NT2/D1 (cell line): ENCODE measurements at regions not wholly inside any gene's neighbourhood (a gene's known extent, or its start where the extent isn't known, plus 50 kb on each side); places are given as distances from the start of the nearest gene placed in this dataset.

Experiments
- DNase-seq: peaks from one replicate; pipeline ENCODE4 v3.0.0-alpha.2; 2011; ENCODE audit warnings: low read depth, low spot score
- H3K27me3 ChIP-seq: 2 replicates; pipeline ENCODE4 v1.6.0; 2011; ENCODE audit warnings: mild to moderate bottlenecking; ENCODE audit not compliant: insufficient read length, insufficient read depth
- H3K36me3 ChIP-seq: 2 replicates; pipeline ENCODE4 v1.6.1; 2011; ENCODE audit warnings: mild to moderate bottlenecking, low read length, mixed read lengths; ENCODE audit not compliant: insufficient read depth, insufficient read length
- H3K4me1 ChIP-seq: 2 replicates; pipeline ENCODE4 v1.5.1; 2011; ENCODE audit not compliant: insufficient read depth, insufficient read length
- H3K4me3 ChIP-seq: 2 replicates; pipeline ENCODE4 v1.5.1; 2011; ENCODE audit warnings: low read depth; ENCODE audit not compliant: insufficient read length
- H3K9ac ChIP-seq: 2 replicates; pipeline ENCODE4 v1.6.0; 2011; ENCODE audit warnings: low read depth; ENCODE audit not compliant: insufficient read length
- H3K9me3 ChIP-seq: 2 replicates; pipeline ENCODE4 v1.5.1; 2011; ENCODE audit warnings: mild to moderate bottlenecking, low read length; ENCODE audit not compliant: insufficient read depth
- SUZ12 ChIP-seq: IDR thresholded peaks from 2 replicates; pipeline ENCODE4 v1.6.1; 2011; ENCODE audit not compliant: insufficient read length, insufficient read depth; ENCODE audit errors: extremely low read depth
- YY1 ChIP-seq: IDR thresholded peaks from 2 replicates; pipeline ENCODE4 v1.6.1; 2011; ENCODE audit not compliant: insufficient read length, insufficient read depth
- ZNF274 ChIP-seq: IDR thresholded peaks from 2 replicates; pipeline ENCODE4 v1.6.1; 2011; ENCODE audit warnings: mild to moderate bottlenecking, low read depth, low read length

- TF ChIP-seq ZNF274 (no peak), YY1 (no peak), SUZ12 (no peak)
- H3K9me3 ChIP-seq, result no peaks in the 10 kb centered on the region
- no peak overlapping the region for H3K9ac ChIP-seq
- H3K4me1 ChIP-seq, result no peaks in the 10 kb centered on the region
- no peaks in the 10 kb centered on the region for H3K36me3 ChIP-seq
- no peak for DNase-seq
- H3K4me3 ChIP-seq, result no peak overlapping the region
- no peaks in the 10 kb centered on the region for H3K27me3 ChIP-seq
Observed at GRCh38 chr9:115606838-115607237, 488.9 kb upstream of the TNC start.

GRCh38 chr9:115614326-115614999 is 496.5 kb upstream of the TNC start:
- no peak for DNase-seq
- Histone ChIP-seq H3K9ac (no peak overlapping the region), H3K4me3 (no peak overlapping the region), H3K27me3 (no peaks in the 10 kb centered on the region), H3K36me3 (no peaks in the 10 kb centered on the region), H3K4me1 (no peaks in the 10 kb centered on the region), H3K9me3 (no peaks in the 10 kb centered on the region)
- TF ChIP-seq ZNF274 (no peak), YY1 (no peak), SUZ12 (no peak)

- TF ChIP-seq YY1 (no peak), ZNF274 (no peak), SUZ12 (no peak)
- no peak overlapping the region for H3K9ac ChIP-seq
- no peaks in the 10 kb centered on the region for H3K27me3 ChIP-seq
- H3K36me3 ChIP-seq, result no peaks in the 10 kb centered on the region
- no peaks in the 10 kb centered on the region for H3K9me3 ChIP-seq
- H3K4me1 ChIP-seq, result no peaks in the 10 kb centered on the region
- H3K4me3 ChIP-seq, result no peak overlapping the region
- no peak for DNase-seq
Observed at GRCh38 chr9:115615000-115615401, 497.0 kb upstream of the TNC start.

GRCh38 chr9:115615821-115616665 is 498.1 kb upstream of the TNC start:
- no peak overlapping the region for H3K9ac ChIP-seq
- H3K9me3 ChIP-seq, result no peaks in the 10 kb centered on the region; the same call in 1 of the 2 replicates
- TF ChIP-seq ZNF274 (no peak), SUZ12 (no peak), YY1 (no peak)
- no peak overlapping the region for H3K4me3 ChIP-seq
- H3K27me3 ChIP-seq, result no peaks in the 10 kb centered on the region
- H3K36me3 ChIP-seq, result no peaks in the 10 kb centered on the region
- no peak for DNase-seq
- H3K4me1 ChIP-seq, result no peaks in the 10 kb centered on the region

- no peak for DNase-seq
- Histone ChIP-seq H3K4me1 (no peaks in the 10 kb centered on the region), H3K36me3 (no peaks in the 10 kb centered on the region), H3K4me3 (no peak overlapping the region), H3K27me3 (no peaks in the 10 kb centered on the region), H3K9ac (no peak overlapping the region), H3K9me3 (no peaks in the 10 kb centered on the region; the same call in 1 of the 2 replicates)
- no peak for TF ChIP-seq YY1
- TF ChIP-seq ZNF274, result no peak
- no peak for TF ChIP-seq SUZ12
Observed at GRCh38 chr9:115616666-115617239, 498.8 kb upstream of the TNC start.

- TF ChIP-seq ZNF274 (no peak), YY1 (no peak), SUZ12 (no peak)
Observed at GRCh38 chr9:115625251-115625650, 507.3 kb upstream of the TNC start.

GRCh38 chr9:115625954-115626353 is 508.0 kb upstream of the TNC start:
- no peaks in the 10 kb centered on the region for H3K4me1 ChIP-seq
- H3K9me3 ChIP-seq, result peaks cover 10% of the 10 kb centered on the region; the same call in 1 of the 2 replicates
- no peak overlapping the region for H3K4me3 ChIP-seq
- DNase-seq, result no peak
- H3K9ac ChIP-seq, result no peak overlapping the region
- TF ChIP-seq YY1, result no peak
- TF ChIP-seq ZNF274, result no peak
- TF ChIP-seq SUZ12, result no peak
- no peaks in the 10 kb centered on the region for H3K36me3 ChIP-seq
- no peaks in the 10 kb centered on the region for H3K27me3 ChIP-seq

More at GRCh38 chr9:115625251-115625650, 507.3 kb upstream of the TNC start:
- no peak overlapping the region for H3K9ac ChIP-seq
- H3K4me3 ChIP-seq, result no peak overlapping the region
- H3K9me3 ChIP-seq, result peaks cover 10% of the 10 kb centered on the region; the same call in 1 of the 2 replicates
- H3K36me3 ChIP-seq, result no peaks in the 10 kb centered on the region
- H3K4me1 ChIP-seq, result no peaks in the 10 kb centered on the region
- H3K27me3 ChIP-seq, result no peaks in the 10 kb centered on the region
- DNase-seq, result no peak
